GM12872 (cell line): ENCODE measurements at regions not wholly inside any gene's neighbourhood (a gene's known extent, or its start where the extent isn't known, plus 50 kb on each side); places are given as distances from the start of the nearest gene placed in this dataset.

Experiments
- TF ChIP-seq, protein P1 (sequence below): IDR thresholded peaks from 3 replicates; pipeline ENCODE4 v1.5.1; 2011; ENCODE audit warnings: low read depth, mild to moderate bottlenecking, low read length, moderate library complexity; ENCODE audit not compliant: insufficient read depth

DNA sequence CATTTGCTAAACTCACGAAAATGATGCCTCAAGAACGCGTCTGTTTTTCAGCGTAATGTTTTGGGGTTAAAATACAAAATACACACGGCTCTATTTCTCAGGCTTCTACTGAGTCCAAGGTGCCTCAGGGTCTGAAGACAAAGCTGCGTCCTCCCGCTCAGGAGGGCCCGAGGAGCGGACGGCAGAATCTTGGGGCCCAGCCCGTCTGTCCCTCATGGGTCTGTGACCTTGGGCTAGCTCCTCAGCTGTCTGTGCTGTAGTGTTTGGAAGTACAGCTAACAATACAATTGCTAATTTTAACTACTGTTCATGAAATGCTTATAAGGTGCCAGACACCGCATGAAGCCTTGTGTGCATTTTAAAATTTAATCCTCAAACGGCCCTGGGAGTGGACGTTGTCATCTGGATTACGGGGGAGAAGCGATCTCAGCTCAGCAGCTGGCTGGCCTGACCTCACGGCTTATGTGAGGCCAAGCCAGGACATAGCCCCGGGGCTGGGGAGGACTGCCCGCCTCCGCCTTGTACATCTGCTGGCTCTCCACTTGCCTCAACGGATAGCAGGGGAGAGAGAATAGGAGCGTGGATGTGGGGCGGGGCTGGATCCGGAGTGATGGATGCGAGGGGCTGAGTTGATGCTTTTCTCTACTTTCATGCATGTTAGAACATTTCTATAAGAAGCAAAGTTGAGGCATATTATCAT lies 357.4 kb downstream of the GLRX3 start:
- TF ChIP-seq, protein P1, sequence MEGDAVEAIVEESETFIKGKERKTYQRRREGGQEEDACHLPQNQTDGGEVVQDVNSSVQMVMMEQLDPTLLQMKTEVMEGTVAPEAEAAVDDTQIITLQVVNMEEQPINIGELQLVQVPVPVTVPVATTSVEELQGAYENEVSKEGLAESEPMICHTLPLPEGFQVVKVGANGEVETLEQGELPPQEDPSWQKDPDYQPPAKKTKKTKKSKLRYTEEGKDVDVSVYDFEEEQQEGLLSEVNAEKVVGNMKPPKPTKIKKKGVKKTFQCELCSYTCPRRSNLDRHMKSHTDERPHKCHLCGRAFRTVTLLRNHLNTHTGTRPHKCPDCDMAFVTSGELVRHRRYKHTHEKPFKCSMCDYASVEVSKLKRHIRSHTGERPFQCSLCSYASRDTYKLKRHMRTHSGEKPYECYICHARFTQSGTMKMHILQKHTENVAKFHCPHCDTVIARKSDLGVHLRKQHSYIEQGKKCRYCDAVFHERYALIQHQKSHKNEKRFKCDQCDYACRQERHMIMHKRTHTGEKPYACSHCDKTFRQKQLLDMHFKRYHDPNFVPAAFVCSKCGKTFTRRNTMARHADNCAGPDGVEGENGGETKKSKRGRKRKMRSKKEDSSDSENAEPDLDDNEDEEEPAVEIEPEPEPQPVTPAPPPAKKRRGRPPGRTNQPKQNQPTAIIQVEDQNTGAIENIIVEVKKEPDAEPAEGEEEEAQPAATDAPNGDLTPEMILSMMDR, result no peak

DNA sequence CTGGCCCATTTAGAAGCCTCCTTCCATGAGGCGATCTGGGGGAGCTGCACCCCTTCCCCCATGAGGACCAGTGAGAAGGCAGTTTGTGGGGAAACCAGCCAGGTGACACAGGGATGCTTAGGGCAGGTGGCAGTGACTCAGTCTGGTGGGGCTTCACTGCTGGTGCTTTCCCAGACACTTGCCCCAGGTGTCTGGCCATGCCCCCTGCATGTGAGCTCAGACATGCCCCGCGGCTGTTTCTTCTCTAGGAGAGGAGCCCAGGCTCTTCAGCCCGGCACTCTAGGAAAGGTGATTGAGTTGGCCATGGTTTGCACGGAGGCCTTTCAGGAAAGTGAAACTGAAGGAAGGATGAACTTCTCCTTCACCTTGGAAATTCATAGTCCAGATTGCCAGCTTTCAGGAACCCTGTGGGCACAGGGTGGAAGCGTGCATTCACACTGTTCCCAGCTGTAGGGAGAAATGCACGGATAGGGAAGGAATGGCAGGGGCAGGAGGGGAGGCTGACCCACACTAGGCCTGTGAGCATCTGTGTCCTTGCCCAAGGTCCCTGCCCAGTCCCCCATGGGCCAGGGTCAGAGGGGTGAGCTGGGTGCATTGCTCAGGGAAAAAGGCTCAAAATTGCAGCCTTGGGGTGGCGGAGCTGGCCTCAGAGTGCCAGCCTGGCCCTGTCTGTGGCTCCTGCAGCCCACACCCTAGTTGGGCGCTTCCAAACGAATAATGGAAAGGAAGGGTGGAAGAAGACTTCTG lies 359.1 kb downstream of the GLRX3 start:
- TF ChIP-seq, protein P1, result no peak

DNA sequence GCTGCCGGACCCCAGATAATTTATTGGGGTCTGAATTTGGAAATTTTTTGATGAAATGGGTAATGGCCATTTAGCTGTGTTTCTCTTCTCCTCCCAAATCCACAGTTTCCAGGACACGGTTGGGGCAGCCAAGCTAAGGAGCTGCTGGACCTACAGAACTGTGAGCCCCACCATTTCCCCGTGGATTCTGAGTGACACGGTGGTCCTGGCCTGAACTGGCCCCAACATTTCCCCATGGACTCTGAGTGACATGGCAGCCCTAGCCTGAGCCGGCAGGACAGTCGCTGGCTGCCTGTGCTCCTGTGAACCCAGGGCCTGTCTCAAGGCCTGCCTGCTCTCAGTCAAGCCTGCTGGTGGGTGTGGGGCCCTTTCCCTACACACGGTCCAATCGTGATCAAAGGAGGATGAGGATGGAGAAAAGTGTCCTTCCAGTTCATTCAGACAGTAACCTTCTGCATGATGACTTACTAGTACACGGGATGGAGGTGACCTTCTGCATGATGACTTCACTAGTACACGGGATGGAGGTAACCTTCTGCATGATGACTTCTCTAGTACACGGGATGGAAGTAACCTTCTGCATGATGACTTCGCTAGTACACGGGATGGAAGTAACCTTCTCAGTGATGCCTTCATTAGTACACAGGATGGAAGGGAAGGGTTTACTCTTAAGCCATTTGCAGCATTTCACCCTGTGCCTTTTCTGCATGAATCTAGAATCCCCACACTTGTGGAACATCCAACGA lies 359.9 kb downstream of the GLRX3 start:
- TF ChIP-seq, protein P1, result no peak

DNA sequence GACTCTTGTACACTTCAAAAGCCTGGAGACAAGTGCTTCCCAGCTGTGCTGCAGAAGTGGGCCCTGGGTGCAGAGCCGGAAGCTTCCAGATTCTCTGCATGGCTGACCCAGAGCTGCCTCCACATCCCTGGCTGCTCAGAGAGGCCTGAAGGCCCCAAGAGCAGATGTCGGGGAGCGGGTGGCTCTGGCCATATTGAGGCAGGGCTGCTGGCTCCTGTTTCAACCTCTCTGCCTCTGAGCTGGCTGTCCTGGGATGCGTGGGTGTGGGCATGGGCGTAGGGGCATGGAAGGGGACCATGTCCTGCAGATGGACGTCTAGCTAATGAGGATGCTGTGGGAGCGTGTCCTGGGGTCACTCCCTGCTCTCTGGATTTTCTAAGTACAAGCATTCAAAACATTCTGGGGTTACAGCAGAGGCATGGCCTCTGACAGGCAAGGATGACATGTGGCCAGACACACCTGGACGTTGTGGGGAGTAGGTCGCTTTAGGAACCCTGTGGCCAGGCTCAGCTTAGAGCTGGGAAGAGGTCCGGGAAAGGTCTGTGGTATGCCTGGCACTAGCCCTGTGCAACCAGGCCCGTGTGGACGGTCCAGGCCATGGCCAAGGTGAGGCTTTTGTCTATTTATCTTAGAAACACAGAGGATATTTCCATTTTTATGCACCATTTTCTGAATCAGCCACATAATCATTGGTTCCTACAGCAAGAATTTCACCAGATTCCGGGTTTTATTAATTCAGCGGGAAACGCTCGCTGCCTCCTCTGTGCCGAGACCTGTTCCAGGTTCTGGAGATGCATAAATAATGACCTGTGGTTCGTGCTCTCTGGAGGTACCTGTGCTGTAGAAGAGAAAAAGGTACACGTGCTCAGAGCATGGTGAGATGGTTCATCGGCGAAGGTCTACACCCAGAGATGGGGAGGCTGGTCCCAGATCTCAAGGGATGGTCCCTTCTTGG lies 361.1 kb downstream of the GLRX3 start:
- TF ChIP-seq, protein P1, result no peak

DNA sequence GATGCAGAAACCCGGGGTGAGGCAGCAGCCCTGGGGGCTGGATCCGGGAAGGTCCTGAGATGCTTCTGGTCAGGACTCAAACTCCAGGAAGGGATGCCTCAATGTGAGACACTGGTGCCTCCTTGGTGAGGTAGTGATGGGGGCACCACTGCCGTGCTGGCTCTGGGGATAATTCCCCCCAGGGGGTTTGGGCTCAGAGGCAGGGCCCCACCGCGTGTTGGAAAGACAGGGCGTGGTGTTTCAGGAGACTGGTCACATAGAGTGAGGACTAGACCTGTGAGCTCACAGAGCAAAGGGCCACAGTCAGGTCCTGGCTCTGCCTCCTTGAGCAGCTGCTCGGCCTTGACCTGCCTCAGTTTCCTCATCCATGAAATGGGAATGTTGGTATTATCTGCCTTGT lies 361.9 kb downstream of the GLRX3 start:
- TF ChIP-seq, protein P1, result no peak

DNA sequence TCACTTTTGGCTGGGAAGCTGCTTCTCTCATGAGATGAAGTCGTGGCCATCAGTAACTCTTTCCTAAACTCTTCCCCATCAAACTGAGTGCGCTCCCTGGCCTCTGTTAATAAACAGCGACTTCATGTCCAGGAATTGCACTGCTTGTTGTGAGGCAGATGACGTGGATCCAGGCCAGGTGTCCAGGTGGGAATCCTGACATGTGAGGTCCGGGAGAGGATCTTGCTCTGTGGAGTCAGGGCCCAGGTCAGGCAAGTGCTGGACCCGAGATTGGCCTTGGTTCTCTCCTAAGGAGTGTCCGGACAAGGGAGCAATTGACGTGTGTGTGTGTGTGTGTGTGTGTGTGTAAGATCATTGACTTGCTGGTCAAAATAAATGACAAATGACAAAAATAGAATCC lies 362.7 kb downstream of the GLRX3 start:
- TF ChIP-seq, protein P1, result no peak

DNA sequence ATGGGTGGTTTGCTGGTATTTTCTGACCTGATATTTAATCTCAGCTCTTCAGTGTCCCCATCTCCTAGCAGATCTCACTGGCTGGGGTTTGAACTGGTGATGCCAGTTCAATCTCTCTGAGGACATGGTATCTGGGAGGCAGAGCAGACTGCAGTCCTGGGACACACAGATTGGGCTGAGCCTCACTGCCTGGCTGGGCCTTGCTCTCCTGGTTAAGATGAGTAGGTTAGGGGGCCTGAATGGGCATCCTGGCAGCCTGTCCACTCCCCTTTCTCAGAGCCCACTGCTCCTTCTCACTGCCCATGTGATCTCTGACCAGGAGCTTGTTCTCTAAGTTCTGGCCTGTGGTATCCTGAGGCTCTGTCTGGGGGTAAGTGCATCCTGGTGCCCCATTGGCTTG lies 363.4 kb downstream of the GLRX3 start:
- TF ChIP-seq, protein P1, result no peak
